H1 (cell line): ENCODE measurements at regions not wholly inside any gene's neighbourhood (a gene's known extent, or its start where the extent isn't known, plus 50 kb on each side); places are given as distances from the start of the nearest gene placed in this dataset.

ENCODE experiments used
- CTCF ChIA-PET: fragments of 300-600 bp; sonication (Branson Sonifier 250); formaldehyde crosslinking; loops from one replicate; lab custom pipeline; 2021; ENCODE audit not compliant: partially characterized antibody; lab: Charles Lee
- POLR2A ChIA-PET: fragments of 300-600 bp; sonication (Branson Sonifier 250); formaldehyde crosslinking; loops from one replicate; lab custom pipeline; 2021; ENCODE audit warnings: inconsistent platforms; ENCODE audit not compliant: partially characterized antibody; lab: Charles Lee
- DNase-seq, 2 experiments: peaks; one replicate each; pipeline versions ENCODE4 v3.0.0 to v3.0.0-alpha.2; 2010 to 2022; ENCODE audit warnings: low spot score in 2 of 2, low read depth in 1 of 2, mixed read lengths in 1 of 2
- FAIRE-seq: peaks from 2 replicates; lab custom pipeline; 2011; peaks lifted over from hg19 to GRCh38; lab: Jason Lieb, UNC
- H2AFZ ChIP-seq: 2 replicates; pipeline ENCODE4 v1.8.1; 2012; ENCODE audit warnings: low read length, inconsistent platforms
- H2AK5ac ChIP-seq: 2 replicates; pipeline ENCODE4 v1.6.1; 2013; ENCODE audit warnings: low read depth, low read length
- H2BK120ac ChIP-seq: replicated peaks from 2 replicates; pipeline ENCODE3; 2013; ENCODE audit warnings: low read depth, low read length, inconsistent platforms
- H2BK12ac ChIP-seq: 2 replicates; pipeline ENCODE4 v1.6.1; 2013; ENCODE audit warnings: low read depth, low read length
- H2BK15ac ChIP-seq: 2 replicates; pipeline ENCODE4 v1.6.1; 2013; ENCODE audit warnings: low read length
- H2BK20ac ChIP-seq: 2 replicates; pipeline ENCODE4 v1.6.1; 2013; ENCODE audit warnings: low read length
- H2BK5ac ChIP-seq: 2 replicates; pipeline ENCODE4 v1.6.1; 2013; ENCODE audit warnings: low read depth, low read length
- H3K14ac ChIP-seq: 2 replicates; pipeline ENCODE4 v1.6.1; 2013; ENCODE audit warnings: inconsistent platforms; ENCODE audit not compliant: insufficient read length
- H3K18ac ChIP-seq: 2 replicates; pipeline ENCODE4 v1.6.1; 2013; ENCODE audit warnings: low read length; ENCODE audit errors: extremely low read depth
- H3K23ac ChIP-seq: 2 replicates; pipeline ENCODE4 v1.6.1; 2013; ENCODE audit warnings: inconsistent platforms; ENCODE audit not compliant: insufficient read length
- H3K23me2 ChIP-seq: 2 replicates; pipeline ENCODE4 v1.6.1; 2013; ENCODE audit warnings: low read depth, low read length
- H3K27ac ChIP-seq: 2 replicates; pipeline ENCODE4 v1.6.1; 2011; ENCODE audit warnings: low read depth, low read length, inconsistent platforms
- H3K27me3 ChIP-seq, 4 experiments: replicated peaks in 1 of 4; 1 replicate in 1 of 4; 2 replicates in 3 of 4; pipeline versions ENCODE4 v1.6.1 to v1.8.1; 2011 to 2013; ENCODE audit warnings: low read length in 3 of 4, mild to moderate bottlenecking in 3 of 4, inconsistent platforms in 2 of 4, mixed read lengths in 2 of 4, moderate library complexity in 1 of 4; ENCODE audit not compliant: control insufficient read depth in 3 of 4, insufficient read depth in 3 of 4; ENCODE audit errors: extremely low read depth in 1 of 4
- H3K36me3 ChIP-seq, 4 experiments: 2 replicates each; pipeline versions ENCODE4 v1.6.1 to v1.8.1; 2011 to 2013; ENCODE audit warnings: mild to moderate bottlenecking in 4 of 4, low read length in 3 of 4, moderate library complexity in 2 of 4, control low read depth in 1 of 4, inconsistent platforms in 1 of 4; ENCODE audit not compliant: insufficient read depth in 4 of 4, control insufficient read depth in 2 of 4
- H3K4ac ChIP-seq: replicated peaks from 2 replicates; pipeline ENCODE3; 2013; ENCODE audit warnings: low read length, low read depth, mixed read lengths, inconsistent platforms; ENCODE audit not compliant: insufficient read length
- H3K4me1 ChIP-seq, 4 experiments: replicated peaks in 1 of 4; 1 replicate in 1 of 4; 2 replicates in 3 of 4; pipeline versions ENCODE4 v1.6.1 to v1.8.1; 2011 to 2013; ENCODE audit warnings: low read length in 3 of 4, inconsistent platforms in 2 of 4, mixed read lengths in 1 of 4; ENCODE audit not compliant: insufficient read depth in 4 of 4, control insufficient read depth in 3 of 4
- H3K4me2 ChIP-seq, 2 experiments: 2 replicates each; pipeline versions ENCODE4 v1.6.1 to v1.8.1; 2011 to 2013; ENCODE audit warnings: low read depth in 2 of 2, low read length in 2 of 2, control low read depth in 1 of 2, inconsistent platforms in 1 of 2, mild to moderate bottlenecking in 1 of 2; ENCODE audit not compliant: insufficient read depth in 1 of 2
- H3K4me3 ChIP-seq, 4 experiments: fragments of 200-600, 300-600 bp in 1 of 4; sonication (generic), shearing (Covaris generic), sonication (Bioruptor Twin) in 1 of 4; 2 replicates each; pipeline versions ENCODE4 v1.5.1 to v1.8.1; 2011 to 2016; ENCODE audit warnings: low read length in 4 of 4, low read depth in 3 of 4, control low read depth in 2 of 4, inconsistent platforms in 2 of 4, mild to moderate bottlenecking in 2 of 4, mixed read lengths in 1 of 4, moderate library complexity in 1 of 4; ENCODE audit not compliant: insufficient read depth in 2 of 4; ENCODE audit errors: extremely low read depth in 1 of 4
- H3K56ac ChIP-seq: replicated peaks from 2 replicates; pipeline ENCODE3; 2013; ENCODE audit warnings: low read depth, mild to moderate bottlenecking, mixed read lengths, low read length, inconsistent platforms; ENCODE audit not compliant: insufficient read length
- H3K79me1 ChIP-seq: 2 replicates; pipeline ENCODE4 v1.6.1; 2013; ENCODE audit warnings: low read depth, low read length, control low read depth
- H3K79me2 ChIP-seq, 2 experiments: 2 replicates each; pipeline versions ENCODE4 v1.6.1 to v1.8.1; 2012 to 2013; ENCODE audit warnings: low read length in 2 of 2, mild to moderate bottlenecking in 2 of 2, inconsistent platforms in 1 of 2; ENCODE audit not compliant: insufficient read depth in 2 of 2, control insufficient read depth in 1 of 2
- H3K9ac ChIP-seq, 4 experiments: replicated peaks in 1 of 4; 1 replicate in 1 of 4; 2 replicates in 3 of 4; pipeline versions ENCODE4 v1.6.1 to v1.8.1; 2011 to 2013; ENCODE audit warnings: low read depth in 3 of 4, low read length in 3 of 4, control low read depth in 2 of 4, mild to moderate bottlenecking in 2 of 4, moderate library complexity in 2 of 4, inconsistent platforms in 1 of 4; ENCODE audit errors: extremely low read depth in 1 of 4
- H3K9me3 ChIP-seq, 2 experiments: 2 replicates each; pipeline versions ENCODE4 v1.6.1 to v1.8.1; 2012 to 2013; ENCODE audit warnings: mild to moderate bottlenecking in 2 of 2, moderate library complexity in 2 of 2, control low read depth in 1 of 2, inconsistent platforms in 1 of 2, low read depth in 1 of 2, low read length in 1 of 2, mixed read lengths in 1 of 2; ENCODE audit not compliant: insufficient read depth in 2 of 2
- H4K20me1 ChIP-seq, 2 experiments: replicated peaks in 1 of 2; 2 replicates each; pipeline versions ENCODE3 to v1.8.1; 2011 to 2013; ENCODE audit warnings: inconsistent platforms in 2 of 2, low read length in 2 of 2, mild to moderate bottlenecking in 1 of 2; ENCODE audit not compliant: insufficient read depth in 2 of 2, control insufficient read depth in 1 of 2
- H4K5ac ChIP-seq: 2 replicates; pipeline ENCODE4 v1.6.1; 2013; ENCODE audit warnings: low read length, low read depth, mixed read lengths, inconsistent platforms; ENCODE audit not compliant: insufficient read length
- H4K8ac ChIP-seq: 2 replicates; pipeline ENCODE4 v1.8.0; 2013; ENCODE audit warnings: mild to moderate bottlenecking, moderate library complexity, low read length, inconsistent platforms; ENCODE audit not compliant: insufficient read depth; ENCODE audit errors: extremely low read depth
- H4K91ac ChIP-seq: replicated peaks from 2 replicates; pipeline ENCODE3; 2013; ENCODE audit warnings: low read length, mixed read lengths, inconsistent platforms; ENCODE audit not compliant: insufficient read length
- BRCA1 ChIP-seq: IDR thresholded peaks from 2 replicates; pipeline ENCODE4 v1.6.1; 2012; ENCODE audit warnings: low read depth, low read length, improper control_type of control experiment
- CTBP2 ChIP-seq: IDR thresholded peaks from 2 replicates; pipeline ENCODE4 v1.7.0; 2011; ENCODE audit warnings: borderline replicate concordance, mild to moderate bottlenecking, moderate library complexity, mixed read lengths, low read length; ENCODE audit not compliant: insufficient read depth, insufficient read length
- HDAC6 ChIP-seq: IDR thresholded peaks from one replicate; pipeline ENCODE4 v1.7.1; 2012; ENCODE audit warnings: low read depth, mild to moderate bottlenecking, inconsistent platforms, low read length, moderate library complexity
- KDM1A ChIP-seq: fragments of 200-600, 300-600 bp; sonication (generic); IDR thresholded peaks from 2 replicates; pipeline ENCODE4 v1.7.1; 2016; ENCODE audit warnings: mild to moderate bottlenecking, low read length, borderline replicate concordance
- POLR2A ChIP-seq, 2 experiments: IDR thresholded peaks; 1 replicate in 1 of 2; 2 replicates in 1 of 2; pipeline ENCODE4 v1.6.1; 2011; ENCODE audit warnings: low read depth in 2 of 2, low read length in 2 of 2, mild to moderate bottlenecking in 2 of 2; ENCODE audit errors: control extremely low read depth in 1 of 2
- RBBP5 ChIP-seq: IDR thresholded peaks from 2 replicates; pipeline ENCODE4 v1.7.1; 2012; ENCODE audit warnings: low read depth, mild to moderate bottlenecking, inconsistent platforms, low read length, moderate library complexity, borderline replicate concordance
- RFX5 ChIP-seq: IDR thresholded peaks from 2 replicates; pipeline ENCODE4 v1.6.1; 2011; ENCODE audit warnings: low read depth, low read length, improper control_type of control experiment, borderline replicate concordance
- SAP30 ChIP-seq: fragments of 300-600 bp; sonication (generic); IDR thresholded peaks from 2 replicates; pipeline ENCODE4 v1.7.1; 2012; ENCODE audit warnings: low read length, moderate library complexity, mild to moderate bottlenecking, inconsistent platforms; ENCODE audit not compliant: insufficient read depth, insufficient replicate concordance
- SUZ12 ChIP-seq: fragments of 200-600 bp; sonication (generic); IDR thresholded peaks from 2 replicates; pipeline ENCODE4 v1.6.1; 2012; ENCODE audit warnings: mild to moderate bottlenecking, inconsistent platforms, low read length, moderate library complexity, mixed read lengths
- ZNF274 ChIP-seq: IDR thresholded peaks from 2 replicates; pipeline ENCODE4 v1.7.0; 2012; ENCODE audit warnings: low read length, borderline replicate concordance; ENCODE audit errors: extremely low read depth
- WGBS, 2 experiments: shearing (Covaris generic) in 1 of 2; methylation state at CpG; one replicate each; pipeline versions ENCODE4 v1.1.6 to v1.1.7; 2013 to 2015; ENCODE audit warnings: low lambda C conversion rate in 2 of 2, mixed read lengths in 2 of 2, inconsistent platforms in 1 of 2, low coverage in 1 of 2, missing lambda C conversion rate in 1 of 2; ENCODE audit not compliant: insufficient replicate concordance in 2 of 2, insufficient coverage in 1 of 2, insufficient read length in 1 of 2; ENCODE audit errors: extremely low coverage in 1 of 2, missing lambda C conversion rate in 1 of 2; 5-methylcytosine and 5-hydroxymethylcytosine counted together
- TF ChIP-seq, protein P1 (sequence below): IDR thresholded peaks from 2 replicates; pipeline ENCODE4 v1.6.1; 2012; ENCODE audit warnings: low read length, inconsistent platforms

DNA sequence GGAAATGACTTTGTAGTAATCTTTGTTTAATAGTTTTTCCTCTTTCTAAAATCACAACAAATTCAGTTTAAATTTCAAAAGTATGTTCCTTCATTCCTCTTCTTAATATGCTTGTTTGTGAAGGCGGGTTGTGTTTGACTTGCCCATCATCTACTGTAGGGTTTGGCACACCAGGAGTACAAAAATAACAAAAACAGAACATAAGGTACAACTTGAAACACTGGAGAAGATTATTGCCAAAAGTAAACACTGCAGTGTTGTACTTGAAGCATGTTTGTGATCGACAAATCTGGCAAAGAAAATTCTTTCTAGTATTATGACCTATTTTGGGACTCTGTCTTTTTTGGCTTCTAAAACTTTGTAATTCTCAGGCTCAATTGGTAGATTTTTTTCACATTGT lies 518.6 kb downstream of the SLITRK5 start (continued):
- no peak for TF ChIP-seq KDM1A

DNA sequence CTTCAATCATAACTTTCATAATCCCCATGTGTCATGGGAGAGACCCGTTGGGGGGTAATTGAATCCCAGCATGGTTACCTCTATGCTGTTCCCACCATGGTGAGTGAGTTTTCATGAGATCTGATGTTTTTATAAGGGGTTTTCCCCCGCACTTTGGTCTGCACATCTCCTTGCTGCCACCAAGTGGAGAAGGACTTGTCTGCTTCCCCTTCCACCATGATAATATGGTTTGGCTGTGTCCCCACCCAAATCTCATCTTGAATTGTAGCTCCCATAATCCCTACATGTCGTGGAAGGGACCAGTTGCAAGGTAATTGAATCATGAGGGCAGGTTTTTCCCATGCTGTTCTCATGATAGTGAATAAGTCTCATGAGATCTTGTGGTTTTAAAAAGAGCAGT lies 524.9 kb downstream of the SLITRK5 start:
- no peak for DNase-seq
- H4K5ac ChIP-seq = no peak overlapping the region
- no peak overlapping the region for H3K9ac ChIP-seq
- no peak overlapping the region for H4K8ac ChIP-seq
- no peaks in the 10 kb centered on the region for H3K4me1 ChIP-seq
- ChIA-PET CTCF (no interaction called here), POLR2A (no interaction called here)
- H3K4ac ChIP-seq = no peak overlapping the region
- no peak for FAIRE-seq
- H4K20me1 ChIP-seq = no peaks in the 10 kb centered on the region
- H3K9me3 ChIP-seq = peaks cover 5 to 8% of the 10 kb centered on the region in 2 experiments; a peak in 1 of 4 replicates
- no peak overlapping the region for H4K91ac ChIP-seq
- H2BK120ac ChIP-seq = no peak overlapping the region
- no peaks in the 10 kb centered on the region for H3K23me2 ChIP-seq
- no peak overlapping the region for H2AK5ac ChIP-seq
- no peak overlapping the region for H3K18ac ChIP-seq
- H3K4me3 ChIP-seq = no peak overlapping the region
- H3K27ac ChIP-seq = no peak overlapping the region
- H2BK15ac ChIP-seq = no peak overlapping the region
- H3K4me2 ChIP-seq = no peak overlapping the region
- no peak overlapping the region for H3K56ac ChIP-seq
- H3K79me1 ChIP-seq = no peaks in the 10 kb centered on the region
- H2BK5ac ChIP-seq = no peak overlapping the region
- no peaks in the 10 kb centered on the region for H3K27me3 ChIP-seq
- H2BK12ac ChIP-seq = no peak overlapping the region
- no peak overlapping the region for H3K14ac ChIP-seq
- 97% methylated on average over 3 of the region's 3 CpGs; no CpG with 5 or more reads in 1 of the 2 experiments for WGBS, 2 experiments
- no peaks in the 10 kb centered on the region for H3K36me3 ChIP-seq
- no peak overlapping the region for H3K23ac ChIP-seq
- H3K79me2 ChIP-seq = no peaks in the 10 kb centered on the region
- H2AFZ ChIP-seq = no peak overlapping the region
- no peak overlapping the region for H2BK20ac ChIP-seq
- TF ChIP-seq SAP30 (no peak), RBBP5 (no peak), CTBP2 (no peak), BRCA1 (no peak), SUZ12 (no peak), HDAC6 (no peak), RFX5 (no peak), ZNF274 (no peak), POLR2A (IDR thresholded peaks at IDR 0.05; ENCODE audit: control extremely low read depth in 1 of 2, low read depth in 2 of 2, low read length in 2 of 2) (no peak)
- TF ChIP-seq, protein P1, sequence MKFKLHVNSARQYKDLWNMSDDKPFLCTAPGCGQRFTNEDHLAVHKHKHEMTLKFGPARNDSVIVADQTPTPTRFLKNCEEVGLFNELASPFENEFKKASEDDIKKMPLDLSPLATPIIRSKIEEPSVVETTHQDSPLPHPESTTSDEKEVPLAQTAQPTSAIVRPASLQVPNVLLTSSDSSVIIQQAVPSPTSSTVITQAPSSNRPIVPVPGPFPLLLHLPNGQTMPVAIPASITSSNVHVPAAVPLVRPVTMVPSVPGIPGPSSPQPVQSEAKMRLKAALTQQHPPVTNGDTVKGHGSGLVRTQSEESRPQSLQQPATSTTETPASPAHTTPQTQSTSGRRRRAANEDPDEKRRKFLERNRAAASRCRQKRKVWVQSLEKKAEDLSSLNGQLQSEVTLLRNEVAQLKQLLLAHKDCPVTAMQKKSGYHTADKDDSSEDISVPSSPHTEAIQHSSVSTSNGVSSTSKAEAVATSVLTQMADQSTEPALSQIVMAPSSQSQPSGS = no peak
